ENCODE measurements at regions not wholly inside any gene's neighbourhood (a gene's known extent, or its start where the extent isn't known, plus 50 kb on each side); places are given as distances from the start of the nearest gene placed in this dataset.

- no peak for ATAC-seq (ENCODE audit: low FRiP score)
- no peak for DNase-seq (ENCODE audit: low spot score)
- TF ChIP-seq CTCF (IDR thresholded peaks at IDR 0.05), result no peak
Measured at GRCh38 chr13:85284349-85284748, 514.9 kb downstream of the SLITRK6 start.

- ATAC-seq (ENCODE audit: low FRiP score), result no peak
- DNase-seq (ENCODE audit: low spot score), result no peak
- no peak for TF ChIP-seq CTCF (IDR thresholded peaks at IDR 0.05)
Measured at GRCh38 chr13:85283408-85283807, 515.8 kb downstream of the SLITRK6 start.

GRCh38 chr13:85282876-85283275, 516.3 kb downstream of the SLITRK6 start:
- no peak for ATAC-seq (ENCODE audit: low FRiP score)
- DNase-seq (ENCODE audit: low spot score), result no peak
- TF ChIP-seq CTCF (IDR thresholded peaks at IDR 0.05), result no peak

- DNase-seq (ENCODE audit: low spot score) (no peak), ATAC-seq (ENCODE audit: low FRiP score) (no peak)
- TF ChIP-seq CTCF (IDR thresholded peaks at IDR 0.05), result no peak
Measured at GRCh38 chr13:85278851-85279250, 520.4 kb downstream of the SLITRK6 start.

- no peak for TF ChIP-seq CTCF (IDR thresholded peaks at IDR 0.05)
- DNase-seq (ENCODE audit: low spot score) (no peak), ATAC-seq (ENCODE audit: low FRiP score) (no peak)
Measured at GRCh38 chr13:85277748-85278147, 521.5 kb downstream of the SLITRK6 start.

- no peak for DNase-seq (ENCODE audit: low spot score)
- ATAC-seq (ENCODE audit: low FRiP score), result no peak
- no peak for TF ChIP-seq CTCF (IDR thresholded peaks at IDR 0.05)
Measured at GRCh38 chr13:85266771-85267170, 532.4 kb downstream of the SLITRK6 start.

GRCh38 chr13:85266331-85266730, 532.9 kb downstream of the SLITRK6 start:
- no peak for ATAC-seq (ENCODE audit: low FRiP score)
- no peak for DNase-seq (ENCODE audit: low spot score)
- TF ChIP-seq CTCF (IDR thresholded peaks at IDR 0.05), result no peak

All from omental fat pad (tissue), 3 donors.